Hematopoietic multipotent progenitor cell treated with erythropoietin and hydrocortisone succinate and interleukin-3 and kit ligand, for 8 days (in vitro differentiated cells): ENCODE measurements at regions not wholly inside any gene's neighbourhood (a gene's known extent, or its start where the extent isn't known, plus 50 kb on each side); places are given as distances from the start of the nearest gene placed in this dataset.
"Not testable (repeated sequence)": the region's sequence is repeated elsewhere in the genome, so short reads cannot be mapped to it uniquely, and the experiment has no call there.

Source experiments
- DNase-seq: peaks from one replicate; pipeline ENCODE4 v3.0.0-alpha.2; 2015

- no peak for DNase-seq
These were observed 51.2 kb upstream of the LBX1 start for GRCh38 chr10:101280511-101280910.

- not testable (repeated sequence) for DNase-seq
These were observed 51.7 kb upstream of the LBX1 start for GRCh38 chr10:101280921-101281320.

GRCh38 chr10:101282947-101283346 lies 53.7 kb upstream of the LBX1 start:
- DNase-seq: no peak

- no peak for DNase-seq
These were observed 54.5 kb upstream of the LBX1 start for GRCh38 chr10:101283762-101284100.

- DNase-seq: no peak
These were observed 55.0 kb upstream of the LBX1 start for GRCh38 chr10:101284101-101284743.

- DNase-seq: no peak
These were observed 55.6 kb upstream of the LBX1 start for GRCh38 chr10:101284744-101285463.

GRCh38 chr10:101285519-101286070 lies 56.3 kb upstream of the LBX1 start:
- DNase-seq: no peak

- DNase-seq: no peak
These were observed 57.2 kb upstream of the LBX1 start for GRCh38 chr10:101286248-101287046.

- no peak for DNase-seq
These were observed 58.1 kb upstream of the LBX1 start for GRCh38 chr10:101287183-101287996.

GRCh38 chr10:101287997-101288635 lies 58.9 kb upstream of the LBX1 start:
- peak; percentile 23 for DNase-seq

GRCh38 chr10:101289541-101289940 lies 60.3 kb upstream of the LBX1 start:
- no peak for DNase-seq

GRCh38 chr10:101290431-101290830 lies 61.2 kb upstream of the LBX1 start:
- no peak for DNase-seq

GRCh38 chr10:101290881-101291280 lies 61.6 kb upstream of the LBX1 start:
- no peak for DNase-seq

- DNase-seq: peak; percentile 51
These were observed 62.3 kb upstream of the LBX1 start for GRCh38 chr10:101291331-101292193.

GRCh38 chr10:101292194-101293006 lies 61.6 kb upstream of the BTRC start:
- no peak for DNase-seq

GRCh38 chr10:101293007-101293723 lies 60.8 kb upstream of the BTRC start:
- no peak for DNase-seq

GRCh38 chr10:101294109-101294508 lies 59.9 kb upstream of the BTRC start:
- DNase-seq: no peak

- DNase-seq: no peak
These were observed 58.7 kb upstream of the BTRC start for GRCh38 chr10:101295261-101295660.

- DNase-seq: peak; percentile 57
These were observed 56.0 kb upstream of the BTRC start for GRCh38 chr10:101297901-101298486.
